Activated B cell treated with CpG ODN at 0.5 μM for 24 hours (primary cell): ENCODE measurements at regions not wholly inside any gene's neighbourhood (a gene's known extent, or its start where the extent isn't known, plus 50 kb on each side); places are given as distances from the start of the nearest gene placed in this dataset.
"Not testable (repeated sequence)": the region's sequence is repeated elsewhere in the genome, so short reads cannot be mapped to it uniquely, and the experiment has no call there.

Experiments used
- ATAC-seq: fragments of 200-7000 bp; cut with Tn5 transposase; one replicate; pipeline ENCODE4 v1.10.0; 2021; ENCODE audit warnings: low read depth, mild to moderate bottlenecking, moderate library complexity
- CTCF ChIA-PET: fragments of 350-600 bp; sonication (Branson Sonifier 250); formaldehyde crosslinking; loops from one replicate; lab custom pipeline; 2021; ENCODE audit warnings: antibody characterized with exemption; lab: Charles Lee
- POLR2A ChIA-PET: fragments of 350-600 bp; sonication (Branson Sonifier 250); formaldehyde crosslinking; loops from one replicate; lab custom pipeline; 2021; ENCODE audit warnings: antibody characterized with exemption; lab: Charles Lee
- DNase-seq: peaks from one replicate; pipeline ENCODE4 v3.0.0; 2022
- H3K27ac Mint-ChIP-seq: one replicate; pipeline ENCODE4 v1.8.0; 2020; ENCODE audit warnings: mixed read lengths
- H3K27me3 Mint-ChIP-seq: one replicate; pipeline ENCODE4 v1.8.0; 2021; ENCODE audit warnings: mixed read lengths
- H3K36me3 Mint-ChIP-seq: one replicate; pipeline ENCODE4 v1.8.0; 2021; ENCODE audit warnings: low read depth, mixed read lengths
- H3K4me1 Mint-ChIP-seq: one replicate; pipeline ENCODE4 v1.8.0; 2021; ENCODE audit warnings: mixed read lengths
- H3K4me3 Mint-ChIP-seq: one replicate; pipeline ENCODE4 v1.8.0; 2020; ENCODE audit warnings: mild to moderate bottlenecking, mixed read lengths
- H3K9me3 Mint-ChIP-seq: one replicate; pipeline ENCODE4 v1.8.0; 2020; ENCODE audit warnings: mixed read lengths
- intact Hi-C: fragments of 100-400 bp; cut with micrococcal nuclease; formaldehyde crosslinking; loops from one replicate; pipeline ENCODE4 v1.15.1; 2024
- TF ChIP-seq, protein P1 (sequence below): fragments of 200-600 bp; IDR thresholded peaks from one replicate; pipeline ENCODE4 v1.8.0; 2022; ENCODE audit warnings: antibody characterized with exemption, mild to moderate bottlenecking

DNA sequence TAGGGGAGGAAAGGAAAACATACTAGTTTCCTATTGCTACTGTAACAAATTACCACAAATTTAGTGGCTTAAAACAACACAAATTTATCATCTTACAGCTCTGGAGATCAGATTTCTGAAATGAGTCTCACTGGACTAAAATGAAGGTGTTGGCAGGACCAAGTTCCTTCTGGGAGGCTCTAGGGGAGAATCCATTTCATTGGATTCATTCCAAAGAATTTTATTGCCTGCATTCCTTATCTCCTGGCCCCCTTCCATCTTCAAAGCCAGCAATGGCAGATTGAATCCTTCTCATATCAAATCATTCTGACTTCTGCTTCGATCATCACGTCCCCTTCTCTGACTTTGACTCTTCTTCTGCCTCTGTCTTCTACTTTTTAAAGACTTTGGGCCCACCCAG, 250.9 kb downstream of the IRS1 start:
- Mint-ChIP-seq H3K4me3 (no peak overlapping the region), H3K36me3 (no peaks in the 10 kb centered on the region), H3K27me3 (peaks cover 6% of the 10 kb centered on the region), H3K4me1 (no peaks in the 10 kb centered on the region), H3K27ac (no peak overlapping the region), H3K9me3 (no peaks in the 10 kb centered on the region)
- intact Hi-C loops = no loop called here
- ATAC-seq (no peak), DNase-seq (no peak)
- ChIA-PET POLR2A (no interaction called here), CTCF (no interaction called here)
- TF ChIP-seq, protein P1, sequence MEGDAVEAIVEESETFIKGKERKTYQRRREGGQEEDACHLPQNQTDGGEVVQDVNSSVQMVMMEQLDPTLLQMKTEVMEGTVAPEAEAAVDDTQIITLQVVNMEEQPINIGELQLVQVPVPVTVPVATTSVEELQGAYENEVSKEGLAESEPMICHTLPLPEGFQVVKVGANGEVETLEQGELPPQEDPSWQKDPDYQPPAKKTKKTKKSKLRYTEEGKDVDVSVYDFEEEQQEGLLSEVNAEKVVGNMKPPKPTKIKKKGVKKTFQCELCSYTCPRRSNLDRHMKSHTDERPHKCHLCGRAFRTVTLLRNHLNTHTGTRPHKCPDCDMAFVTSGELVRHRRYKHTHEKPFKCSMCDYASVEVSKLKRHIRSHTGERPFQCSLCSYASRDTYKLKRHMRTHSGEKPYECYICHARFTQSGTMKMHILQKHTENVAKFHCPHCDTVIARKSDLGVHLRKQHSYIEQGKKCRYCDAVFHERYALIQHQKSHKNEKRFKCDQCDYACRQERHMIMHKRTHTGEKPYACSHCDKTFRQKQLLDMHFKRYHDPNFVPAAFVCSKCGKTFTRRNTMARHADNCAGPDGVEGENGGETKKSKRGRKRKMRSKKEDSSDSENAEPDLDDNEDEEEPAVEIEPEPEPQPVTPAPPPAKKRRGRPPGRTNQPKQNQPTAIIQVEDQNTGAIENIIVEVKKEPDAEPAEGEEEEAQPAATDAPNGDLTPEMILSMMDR = no peak

DNA sequence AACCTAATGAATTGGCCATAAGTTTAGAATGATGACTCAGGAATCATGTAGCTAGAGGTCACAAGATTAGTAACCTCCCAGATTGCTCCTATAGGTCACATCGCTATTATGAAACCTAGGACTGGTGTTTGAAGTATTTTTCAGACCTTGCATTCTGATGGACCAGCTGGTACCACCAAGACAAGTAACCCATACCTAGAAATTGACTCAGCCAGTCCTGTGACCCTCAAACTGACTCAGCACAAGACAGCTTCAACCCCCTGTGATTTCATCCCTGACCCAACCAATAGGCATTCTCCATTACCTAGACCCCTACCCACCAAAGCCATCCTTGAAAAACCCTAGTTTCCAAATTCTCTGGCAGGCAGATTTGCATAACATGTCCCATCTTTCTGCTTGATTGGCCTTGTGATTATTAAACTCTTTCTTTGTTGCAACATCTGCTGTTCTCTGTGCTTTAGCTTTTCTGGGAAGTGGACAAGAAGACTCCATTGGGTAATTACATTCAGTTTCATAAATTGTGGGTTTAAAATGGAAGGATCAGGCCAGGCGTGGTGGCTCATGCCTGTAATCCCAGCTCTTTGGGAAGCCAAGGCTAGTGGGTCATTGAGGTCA, 254.9 kb downstream of the IRS1 start:
- CTCF ChIA-PET = no interaction called here
- Mint-ChIP-seq H3K4me3 (no peak overlapping the region), H3K27ac (no peak overlapping the region), H3K27me3 (peaks cover 10% of the 10 kb centered on the region), H3K36me3 (no peaks in the 10 kb centered on the region), H3K9me3 (peaks cover 5% of the 10 kb centered on the region), H3K4me1 (no peaks in the 10 kb centered on the region)
- POLR2A ChIA-PET = no interaction called here
- intact Hi-C loops = no loop called here
- TF ChIP-seq, protein P1 = no peak
- ATAC-seq (no peak), DNase-seq (no peak)

DNA sequence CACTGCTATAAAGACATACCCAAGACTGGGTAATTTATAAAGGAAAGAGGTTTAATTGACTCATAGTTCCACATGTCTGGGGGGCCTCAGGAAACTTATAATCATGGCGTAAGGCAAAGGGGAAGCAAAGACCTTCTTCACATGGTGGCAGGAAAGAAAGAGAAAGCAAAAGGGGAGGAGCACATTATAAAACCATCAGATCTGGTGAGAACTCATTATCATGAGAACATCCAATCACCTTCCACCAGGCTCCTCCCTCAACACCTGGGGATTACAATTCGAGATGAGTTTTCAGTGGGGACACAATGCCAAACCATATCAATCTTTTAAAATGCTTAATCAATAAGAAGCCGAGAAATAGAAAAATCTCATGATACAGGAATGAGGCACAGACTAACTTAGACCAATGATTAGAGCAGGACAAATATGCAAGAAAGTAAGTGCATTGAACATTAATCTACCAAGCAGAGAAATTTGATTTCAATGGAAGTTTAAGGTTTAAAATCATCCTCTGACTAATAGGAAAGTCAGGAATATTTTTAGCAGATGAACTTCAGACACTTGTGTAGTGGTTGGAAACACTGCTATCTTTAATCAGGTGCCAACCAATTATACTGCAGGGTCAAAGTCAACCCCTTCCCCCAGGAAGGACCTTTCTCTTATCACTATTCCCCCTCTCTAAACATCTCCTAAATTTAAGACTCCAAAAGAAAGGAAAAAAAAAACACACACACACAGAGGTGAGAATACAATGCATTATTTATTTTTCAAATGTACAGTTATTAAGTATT, 259.2 kb downstream of the IRS1 start:
- TF ChIP-seq, protein P1 = no peak
- Mint-ChIP-seq H3K4me3 (no peak overlapping the region), H3K4me1 (no peaks in the 10 kb centered on the region), H3K27ac (no peak overlapping the region), H3K36me3 (no peaks in the 10 kb centered on the region), H3K27me3 (peaks cover 5% of the 10 kb centered on the region), H3K9me3 (peaks cover 5% of the 10 kb centered on the region)
- ATAC-seq = no peak
- intact Hi-C loops = no loop called here
- POLR2A ChIA-PET = no interaction called here
- CTCF ChIA-PET = no interaction called here
- no peak for DNase-seq

DNA sequence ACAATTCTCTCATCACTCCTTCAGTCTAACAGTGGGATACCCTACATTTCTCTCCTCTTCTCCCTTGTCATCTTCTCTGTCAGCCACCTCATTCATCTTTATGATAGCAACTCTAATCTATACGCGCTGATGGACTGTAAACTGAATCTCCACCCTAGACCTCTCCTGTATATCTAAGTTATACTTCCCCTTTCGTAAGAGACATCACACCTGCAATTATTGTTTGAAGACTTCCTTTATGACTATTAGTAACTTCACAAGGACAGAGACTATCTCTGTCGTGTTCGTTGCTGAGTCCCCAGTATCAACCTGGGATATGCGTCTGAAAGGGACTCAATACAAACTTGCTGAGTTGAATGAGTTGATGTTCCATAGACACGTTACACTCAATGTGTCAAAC, 263.2 kb downstream of the IRS1 start:
- ATAC-seq = no peak
- Mint-ChIP-seq H3K27me3 (peaks cover 3% of the 10 kb centered on the region), H3K27ac (no peak overlapping the region), H3K9me3 (no peaks in the 10 kb centered on the region), H3K4me3 (no peak overlapping the region), H3K36me3 (no peaks in the 10 kb centered on the region), H3K4me1 (no peaks in the 10 kb centered on the region)
- no peak for DNase-seq
- ChIA-PET POLR2A (no interaction called here), CTCF (no interaction called here)
- intact Hi-C loops = no loop called here
- TF ChIP-seq, protein P1 = no peak

DNA sequence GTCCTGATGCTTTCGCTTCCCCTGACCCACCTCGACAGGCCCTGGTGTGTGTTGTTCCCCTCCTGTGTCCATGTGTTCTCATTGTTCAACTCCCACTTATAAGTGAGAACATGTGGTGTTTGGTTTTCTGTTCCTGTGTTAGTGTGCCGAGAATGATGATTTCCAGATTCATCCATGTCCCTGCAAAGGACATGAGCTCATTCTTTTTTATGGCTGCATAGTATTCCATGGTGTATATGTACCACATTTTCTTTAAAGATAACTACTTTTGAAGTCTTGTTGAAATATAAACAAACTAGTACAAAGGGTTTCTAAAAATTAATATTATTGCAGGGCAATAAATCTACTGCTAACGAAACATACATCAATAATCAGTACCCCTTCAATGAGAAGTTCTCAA, 266.6 kb downstream of the IRS1 start:
- H3K27ac Mint-ChIP-seq, H3K9me3 Mint-ChIP-seq, H3K36me3 Mint-ChIP-seq, DNase-seq, H3K4me1 Mint-ChIP-seq, CTCF ChIA-PET, POLR2A ChIA-PET, ATAC-seq, H3K4me3 Mint-ChIP-seq, H3K27me3 Mint-ChIP-seq, intact Hi-C loops: not testable (repeated sequence)
